NCI-H1694 treated with DMSO at 0.1 percent for 48 hours (cell line): ENCODE measurements at regions not wholly inside any gene's neighbourhood (a gene's known extent, or its start where the extent isn't known, plus 50 kb on each side); places are given as distances from the start of the nearest gene placed in this dataset.

Experiments used
- DNase-seq: peaks from one replicate; lab custom pipeline; 2025; lab: John Stamatoyannopoulos, UW

DNA sequence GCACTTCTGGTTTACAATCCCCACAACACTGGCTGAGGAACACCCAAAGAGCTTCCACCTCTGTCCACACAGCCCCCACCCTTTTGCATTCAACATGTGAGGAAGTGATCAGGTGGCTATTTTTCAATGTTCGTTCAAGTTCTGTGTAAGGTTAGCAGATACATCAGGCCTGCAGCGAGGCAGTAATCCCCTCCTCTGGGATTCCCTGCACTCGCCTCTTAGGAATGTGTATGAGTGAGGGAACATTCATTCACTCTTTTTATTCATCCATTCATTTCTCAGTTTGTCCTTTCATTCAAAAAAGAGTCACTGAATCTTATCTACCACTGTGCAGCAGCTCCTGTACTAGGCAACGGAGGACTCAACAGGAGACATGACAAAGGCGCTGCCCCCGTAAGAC lies 236.4 kb upstream of the PRDM1 start:
- no peak for DNase-seq

DNA sequence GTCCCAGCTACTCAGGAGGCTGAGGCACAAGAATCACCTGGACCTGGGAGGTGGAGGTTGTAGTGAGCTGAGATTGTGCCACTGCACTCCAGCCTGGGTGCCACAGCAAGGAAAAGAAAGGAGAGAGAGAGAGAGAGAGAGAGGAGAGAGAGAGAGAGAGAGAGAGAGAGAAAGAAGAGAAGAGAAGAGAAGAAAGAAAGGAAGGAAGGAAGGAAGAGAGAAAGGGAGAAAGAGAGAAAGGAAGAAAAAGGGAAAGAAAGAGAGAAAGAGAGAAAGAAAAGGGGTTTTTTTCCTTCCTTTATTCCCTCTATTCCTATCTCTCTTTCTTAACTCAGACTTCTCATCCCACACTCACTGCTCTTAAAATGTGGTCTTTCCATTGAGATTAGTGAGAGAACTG lies 238.7 kb upstream of the PRDM1 start:
- DNase-seq, result no peak

DNA sequence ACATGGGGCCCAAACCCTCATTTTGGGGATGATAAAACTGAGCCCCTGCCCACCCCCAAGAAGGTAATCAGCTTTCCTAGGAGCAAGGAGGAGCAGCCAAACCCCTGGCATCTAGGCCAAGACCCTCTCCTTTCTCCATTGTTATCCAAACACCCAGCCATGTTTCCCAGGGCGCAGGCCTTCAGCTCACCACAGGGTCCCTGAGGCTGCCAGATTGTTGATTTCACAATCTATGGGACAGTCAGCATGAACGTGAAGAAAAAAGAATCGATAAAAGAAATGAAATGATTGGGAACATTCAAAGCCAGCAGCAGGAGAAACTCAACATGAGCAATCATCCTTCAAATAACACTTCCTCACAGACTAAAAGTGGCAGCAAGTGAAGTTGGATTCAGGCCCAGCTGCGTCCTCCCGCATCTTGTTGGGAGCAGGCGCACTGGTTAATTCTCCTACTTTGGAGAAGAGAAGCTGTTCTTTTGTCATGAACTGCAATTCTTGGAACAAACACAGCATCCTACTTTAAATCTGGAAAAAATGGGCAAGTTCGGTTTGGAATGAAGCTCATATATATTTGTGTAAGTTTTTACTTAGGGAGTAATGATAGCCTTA lies 241.8 kb upstream of the PRDM1 start:
- no peak for DNase-seq

DNA sequence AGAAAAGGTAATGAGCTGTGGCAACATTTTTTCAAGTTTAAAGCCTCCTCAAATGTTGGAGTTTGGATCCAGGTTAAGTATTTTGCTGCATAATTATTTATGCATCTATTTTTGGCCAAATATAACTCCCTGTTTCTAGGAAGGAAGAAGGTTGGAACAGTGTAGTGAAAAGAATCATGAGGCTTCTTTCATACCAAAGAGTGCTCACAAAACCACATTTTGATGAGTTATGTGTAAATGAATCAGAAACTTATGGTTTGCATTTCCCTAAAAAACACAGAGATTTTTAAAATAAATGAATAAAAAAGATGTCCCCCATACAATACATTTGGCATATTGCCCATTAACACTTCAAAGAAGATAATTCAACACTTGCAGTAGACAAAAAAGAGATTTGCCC lies 246.9 kb upstream of the PRDM1 start:
- no peak for DNase-seq

DNA sequence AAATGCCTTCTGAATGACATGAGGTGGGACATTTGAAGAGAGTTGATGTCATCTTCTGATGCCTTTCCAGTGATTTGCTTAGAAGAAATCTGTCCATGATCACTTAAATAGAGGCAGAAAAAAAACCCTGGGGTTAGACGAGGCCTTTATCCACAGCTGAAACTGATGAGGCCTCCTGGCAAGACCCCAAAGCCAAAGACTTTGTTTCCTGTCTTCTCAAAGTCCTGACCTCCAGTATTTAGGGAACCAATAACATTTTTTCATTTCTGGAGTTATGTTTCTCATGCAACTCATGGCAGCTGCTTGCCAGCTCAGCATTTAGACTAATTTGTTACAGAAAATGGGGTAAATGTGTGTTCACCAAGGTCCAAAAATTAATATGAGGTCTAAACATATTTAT lies 248.0 kb upstream of the PRDM1 start:
- DNase-seq, result no peak

DNA sequence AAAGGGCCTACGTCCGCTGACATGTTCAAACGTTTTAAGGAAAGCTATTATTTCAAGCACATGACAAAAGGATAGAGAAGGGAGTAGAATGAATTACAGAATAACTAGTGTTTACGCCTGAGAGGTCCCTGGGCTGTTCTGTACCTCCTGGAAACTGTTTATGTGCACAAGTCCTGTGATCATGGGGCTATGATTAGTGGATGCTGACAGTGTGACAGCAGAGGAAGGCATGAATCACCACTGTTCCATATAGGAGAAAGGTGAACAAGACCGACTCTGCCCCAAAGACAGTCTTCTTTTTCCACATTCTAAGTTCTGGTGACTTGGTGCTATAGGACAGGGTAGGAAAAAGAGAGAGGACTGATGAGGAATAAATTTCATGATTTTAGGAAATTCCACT lies 249.2 kb upstream of the PRDM1 start:
- DNase-seq, result no peak

DNA sequence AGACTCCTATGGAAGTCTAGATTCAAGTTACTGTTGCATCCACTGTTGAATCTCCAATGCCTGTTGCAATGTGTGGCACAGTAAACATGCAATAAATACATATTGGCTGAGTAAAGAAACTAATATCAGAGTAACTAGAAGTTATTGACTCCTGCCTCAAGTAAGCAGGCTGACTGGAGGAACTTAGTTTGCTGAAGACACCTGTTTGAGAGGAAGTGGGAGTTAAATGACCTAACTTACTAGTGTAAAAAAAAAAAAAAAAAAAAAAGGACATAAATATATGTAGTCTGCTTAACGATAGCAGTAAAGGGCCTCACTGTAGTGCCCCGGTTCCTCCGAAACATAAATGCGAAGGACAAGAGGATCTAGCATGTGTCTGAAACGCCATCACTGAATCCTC lies 249.8 kb upstream of the PRDM1 start:
- no peak for DNase-seq

DNA sequence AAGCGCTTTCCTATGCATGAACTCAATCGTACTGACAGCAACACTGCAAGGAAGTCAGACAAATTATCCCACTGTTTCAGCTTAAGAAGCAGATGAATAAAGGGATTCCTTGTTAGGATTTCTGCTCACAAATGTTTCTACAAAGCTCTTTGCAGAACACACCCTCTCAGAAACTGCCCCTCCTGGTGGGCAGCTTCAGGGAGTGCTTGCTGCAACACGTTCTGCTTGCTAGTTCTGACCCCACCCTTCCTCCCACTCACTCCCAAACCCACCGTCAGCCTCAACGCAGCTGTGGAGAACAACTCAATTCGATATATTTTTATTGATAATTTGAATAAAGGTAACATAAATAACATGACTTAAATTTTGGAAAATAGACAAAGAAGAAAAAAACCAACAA lies 250.8 kb upstream of the PRDM1 start:
- DNase-seq, result no peak

DNA sequence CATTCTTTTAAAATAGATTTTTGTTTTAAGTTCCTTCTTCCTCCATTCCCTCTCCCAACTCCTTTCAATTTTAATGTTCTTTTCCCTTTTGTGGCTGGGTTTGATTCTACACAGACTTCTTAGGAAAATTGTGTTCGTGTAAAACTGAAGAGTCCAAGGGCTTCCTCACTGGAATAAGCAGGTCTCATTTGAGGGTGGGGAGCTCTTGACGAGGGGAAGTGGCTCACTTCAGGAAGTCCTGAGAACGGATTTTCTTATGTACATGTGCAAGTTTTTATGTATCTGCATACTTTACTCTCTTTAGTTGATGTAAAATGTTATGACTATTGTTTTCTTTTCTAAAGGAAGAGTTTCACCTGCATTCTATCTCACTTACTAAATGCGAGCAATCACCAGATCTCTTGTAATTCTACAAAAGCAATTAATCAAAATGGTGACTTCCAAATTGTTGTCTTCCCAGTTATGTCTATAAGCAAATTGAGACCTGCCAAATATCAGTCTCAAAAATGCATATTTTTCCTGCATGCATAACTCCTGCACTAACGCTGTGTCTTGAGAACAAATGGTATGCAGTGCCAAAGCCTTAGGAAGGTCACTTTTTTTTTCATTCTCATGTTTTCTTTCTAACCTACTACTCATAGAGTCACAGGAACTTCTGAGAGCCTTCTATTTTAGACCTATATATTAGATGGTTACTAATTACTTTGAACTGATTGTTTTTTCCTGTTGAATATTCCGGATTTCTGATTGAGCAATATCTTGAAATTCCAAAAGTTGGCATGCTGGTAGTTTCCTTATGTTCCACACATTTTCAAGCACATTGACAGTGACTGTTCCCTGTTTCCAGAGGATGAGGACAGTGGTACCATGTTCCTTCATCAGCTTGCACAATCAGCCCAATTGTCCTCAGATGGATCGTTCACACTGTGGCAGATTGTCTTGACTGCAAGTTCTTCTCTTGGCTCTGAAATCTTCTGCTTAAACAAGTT lies 251.9 kb upstream of the PRDM1 start:
- no peak for DNase-seq

DNA sequence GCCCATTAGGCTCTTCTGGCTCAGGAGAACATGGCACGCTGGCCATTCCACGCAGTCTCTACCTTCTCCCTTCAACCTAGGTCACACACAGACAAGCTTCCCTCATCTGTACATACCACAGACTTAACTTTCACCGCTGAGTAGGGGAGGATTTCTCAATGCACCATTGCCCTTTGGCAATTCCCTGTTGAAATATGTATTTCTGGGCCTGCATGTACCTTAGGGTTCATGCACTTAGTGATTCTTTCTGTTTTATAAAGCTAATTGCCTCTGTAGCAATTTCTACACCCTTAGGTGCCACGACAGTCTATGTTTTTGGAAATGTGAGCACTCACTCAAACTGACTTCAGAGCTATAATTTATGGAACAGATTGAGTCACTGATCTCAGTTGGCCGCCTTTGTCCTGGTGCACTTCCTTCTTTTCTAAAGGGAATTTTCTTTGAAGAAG lies 253.8 kb upstream of the PRDM1 start:
- DNase-seq, result no peak

DNA sequence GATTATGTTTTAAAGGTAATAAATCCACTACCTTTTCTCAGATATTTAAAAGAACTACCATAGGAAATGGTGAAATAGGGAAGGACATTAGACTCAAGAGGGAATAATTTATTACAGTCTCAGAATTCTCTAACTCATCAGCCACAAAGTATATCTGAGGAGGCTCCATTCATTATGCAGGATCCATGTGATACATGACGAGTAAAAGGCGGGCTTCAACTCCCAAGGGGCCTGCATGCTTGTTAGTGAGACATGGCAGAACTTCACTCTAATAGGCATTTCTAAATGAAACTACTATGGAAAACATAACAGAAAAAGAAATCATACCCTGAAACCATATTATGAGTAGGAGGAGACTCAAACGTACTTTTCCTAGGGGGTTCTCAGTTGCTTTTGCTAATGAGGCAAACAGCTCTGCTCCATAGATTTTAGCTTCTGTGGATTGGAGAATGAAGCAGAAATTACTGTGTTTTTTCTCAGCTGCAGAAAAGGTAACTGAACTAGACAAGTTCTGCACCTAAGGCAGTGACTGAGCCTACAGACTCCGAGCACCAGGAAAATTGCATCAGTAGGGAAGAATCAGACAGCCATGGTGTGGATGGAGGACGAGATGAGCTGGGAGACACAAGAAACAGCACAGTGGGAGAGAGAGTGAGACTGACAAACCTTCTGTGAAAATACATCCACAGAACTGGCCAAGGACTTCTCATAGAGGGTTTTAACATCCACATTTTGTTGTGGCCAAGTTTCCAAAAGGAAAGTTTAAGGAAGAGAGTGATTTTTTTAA lies 254.6 kb upstream of the PRDM1 start:
- DNase-seq, result no peak

DNA sequence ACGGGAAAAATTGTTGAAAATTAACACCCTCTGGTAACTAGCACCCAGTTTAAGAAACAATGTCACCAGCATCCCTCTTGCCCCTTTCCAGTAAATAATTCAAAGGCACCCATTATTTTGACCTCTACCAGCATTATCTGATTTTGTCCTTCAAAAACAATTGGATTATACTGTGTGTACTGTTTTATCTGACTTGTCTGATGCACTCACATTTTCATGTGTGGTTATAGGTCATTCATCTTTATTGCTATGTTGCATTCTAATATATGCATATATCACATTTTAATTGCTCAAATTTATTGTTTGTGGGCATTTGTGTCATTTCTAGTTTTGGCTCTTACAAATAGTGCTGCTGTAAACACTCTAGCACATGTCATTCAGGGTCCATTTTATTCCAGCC lies 260.9 kb upstream of the PRDM1 start:
- no peak for DNase-seq

DNA sequence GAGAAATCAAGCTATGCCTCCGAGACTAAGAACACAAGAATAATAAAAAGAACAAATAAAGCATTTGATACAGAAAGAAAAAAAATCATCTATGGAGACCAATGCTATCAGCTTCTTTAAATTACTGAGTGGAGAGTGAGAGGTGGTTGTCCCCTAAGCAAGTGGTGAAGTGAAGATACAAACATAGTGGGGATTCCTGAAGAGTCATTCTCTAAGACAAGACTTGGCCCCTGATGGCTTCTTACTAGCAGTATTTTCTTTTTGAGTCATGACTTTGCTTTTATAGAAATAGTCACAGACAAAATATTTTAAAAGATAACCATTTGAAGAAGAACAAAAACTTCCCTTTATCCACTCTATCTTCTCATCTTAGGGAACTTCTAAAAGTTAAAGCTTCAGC lies 261.4 kb upstream of the PRDM1 start:
- no peak for DNase-seq

DNA sequence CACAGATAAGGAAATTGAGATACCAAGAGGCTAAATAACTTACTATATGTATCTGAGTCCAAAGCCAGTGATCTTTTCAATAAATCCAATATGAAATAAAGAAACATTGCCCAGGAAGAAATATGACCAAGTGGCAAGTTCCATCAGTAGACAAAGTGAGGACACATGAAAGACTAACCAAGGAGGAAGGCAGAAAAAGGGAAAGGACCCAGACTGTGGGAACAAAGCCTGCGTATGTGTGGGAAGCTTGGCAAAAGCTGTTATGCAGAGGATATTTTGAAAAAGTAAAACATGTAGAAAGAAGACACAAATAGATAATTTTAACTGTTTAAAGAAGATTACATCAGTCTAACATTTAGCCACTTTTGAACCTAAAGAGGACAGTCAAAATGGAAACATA lies 264.4 kb upstream of the PRDM1 start:
- no peak for DNase-seq

DNA sequence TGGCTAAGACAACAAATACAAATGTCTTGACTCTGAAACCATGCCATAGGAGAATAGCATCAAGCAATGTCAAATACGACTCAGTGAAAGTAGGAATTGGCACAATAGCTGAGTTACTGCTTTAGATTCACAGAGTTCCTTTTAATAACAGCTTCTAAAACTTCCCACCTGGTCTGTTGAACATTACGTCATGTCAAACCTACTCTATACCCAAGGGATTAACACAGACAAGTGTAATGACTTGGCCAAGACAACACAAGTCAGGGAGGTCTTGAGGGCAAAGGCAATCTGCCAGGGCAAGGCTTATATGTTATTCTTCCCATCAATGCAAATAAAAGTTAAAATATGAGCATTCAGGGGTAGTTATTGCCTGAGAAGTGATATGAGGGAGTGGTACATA lies 265.1 kb upstream of the PRDM1 start:
- DNase-seq, result no peak

DNA sequence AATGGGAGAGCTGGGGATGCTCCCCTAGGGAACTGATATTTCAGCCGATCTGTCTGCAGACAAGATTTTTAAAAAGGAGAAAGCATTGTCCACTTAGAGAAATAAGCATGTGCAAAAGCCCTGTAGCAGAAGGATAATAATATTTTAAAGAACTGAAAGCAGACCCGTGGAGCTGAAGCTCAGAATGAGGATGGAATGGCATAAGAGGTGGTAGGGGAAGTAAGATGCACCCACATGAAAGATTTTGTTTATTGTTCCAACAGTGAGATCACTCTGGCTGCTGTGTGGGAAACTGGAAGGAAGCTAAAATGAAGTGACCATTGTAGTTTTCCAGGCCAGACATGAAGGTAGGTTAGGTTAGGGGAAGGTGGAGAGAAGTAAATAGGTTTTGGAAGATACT lies 266.4 kb upstream of the PRDM1 start:
- DNase-seq, result no peak

DNA sequence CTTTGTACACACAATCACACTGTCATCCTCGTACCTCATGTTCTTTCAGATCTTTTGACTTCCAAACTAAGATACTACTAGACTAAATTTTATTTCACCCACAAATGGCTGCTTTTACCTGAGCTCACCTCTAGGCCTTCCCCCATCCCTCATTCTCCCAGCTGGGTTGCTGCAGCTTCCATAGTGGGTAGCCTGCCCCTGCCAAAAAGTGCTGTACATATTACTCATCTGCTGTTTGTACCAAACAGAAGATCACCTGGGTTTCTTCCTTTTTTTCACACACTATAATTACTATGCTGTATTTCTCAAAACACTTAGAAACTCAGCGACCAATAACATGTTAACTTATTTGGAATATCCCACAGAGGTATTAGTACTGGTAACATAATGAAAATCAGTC lies 267.6 kb upstream of the PRDM1 start:
- DNase-seq, result no peak

DNA sequence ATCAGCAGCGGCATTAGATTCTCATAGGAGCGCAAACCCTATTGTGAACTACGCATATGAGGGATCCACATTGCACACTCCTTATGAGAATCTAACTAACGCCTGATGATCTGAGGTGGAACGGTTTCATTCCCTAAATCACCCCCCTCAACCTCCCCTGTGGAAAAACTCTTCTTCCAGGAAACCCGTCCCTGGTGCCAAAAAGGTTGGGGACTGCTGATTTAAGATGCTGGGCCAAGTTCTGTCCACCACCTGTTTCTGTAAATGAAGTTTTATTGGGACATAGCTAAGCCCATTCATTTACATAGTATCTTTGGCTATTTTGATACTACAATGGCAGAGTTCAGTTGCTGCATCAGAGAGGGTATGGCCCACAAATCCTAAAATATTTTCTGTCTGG lies 268.2 kb upstream of the PRDM1 start:
- DNase-seq, result no peak

DNA sequence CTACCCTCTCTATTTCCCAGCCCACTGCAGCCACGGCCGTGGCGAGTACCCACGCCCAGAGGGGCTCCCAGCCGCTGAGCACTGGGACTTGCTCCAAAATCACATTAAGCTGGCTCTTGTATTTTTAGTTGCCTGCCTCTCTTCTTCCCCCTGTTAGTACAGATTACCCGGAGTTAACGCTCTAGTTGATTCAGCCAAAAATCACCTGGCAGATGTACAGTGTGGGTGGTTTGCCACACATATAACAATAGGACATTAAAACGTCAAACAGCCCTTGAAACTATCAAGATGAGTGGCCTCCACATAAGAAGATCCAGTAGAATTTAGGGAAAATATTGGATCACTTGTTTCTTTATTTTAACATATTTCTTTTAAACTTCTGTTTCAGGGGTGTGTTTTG lies 268.8 kb upstream of the PRDM1 start:
- DNase-seq, result peak; percentile 85

DNA sequence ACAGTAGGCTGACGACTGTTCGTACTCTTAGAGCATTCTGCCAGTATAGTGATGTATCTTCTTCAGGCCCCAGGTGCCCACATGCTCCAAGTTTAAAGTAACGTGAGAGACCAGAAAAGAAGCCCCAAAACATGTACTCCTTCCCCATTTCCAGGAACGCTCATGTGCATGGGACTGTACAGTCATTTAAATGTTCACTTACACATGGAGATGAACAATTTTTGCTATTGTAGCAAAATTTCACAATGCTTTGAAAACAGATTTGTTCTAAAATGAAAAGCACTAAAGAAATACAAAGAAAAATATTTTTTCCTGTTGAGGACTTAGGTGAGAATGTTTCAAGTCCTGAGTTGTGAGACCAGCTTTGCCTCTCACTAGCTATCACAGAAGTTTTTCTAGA lies 269.3 kb upstream of the PRDM1 start:
- DNase-seq, result no peak

DNA sequence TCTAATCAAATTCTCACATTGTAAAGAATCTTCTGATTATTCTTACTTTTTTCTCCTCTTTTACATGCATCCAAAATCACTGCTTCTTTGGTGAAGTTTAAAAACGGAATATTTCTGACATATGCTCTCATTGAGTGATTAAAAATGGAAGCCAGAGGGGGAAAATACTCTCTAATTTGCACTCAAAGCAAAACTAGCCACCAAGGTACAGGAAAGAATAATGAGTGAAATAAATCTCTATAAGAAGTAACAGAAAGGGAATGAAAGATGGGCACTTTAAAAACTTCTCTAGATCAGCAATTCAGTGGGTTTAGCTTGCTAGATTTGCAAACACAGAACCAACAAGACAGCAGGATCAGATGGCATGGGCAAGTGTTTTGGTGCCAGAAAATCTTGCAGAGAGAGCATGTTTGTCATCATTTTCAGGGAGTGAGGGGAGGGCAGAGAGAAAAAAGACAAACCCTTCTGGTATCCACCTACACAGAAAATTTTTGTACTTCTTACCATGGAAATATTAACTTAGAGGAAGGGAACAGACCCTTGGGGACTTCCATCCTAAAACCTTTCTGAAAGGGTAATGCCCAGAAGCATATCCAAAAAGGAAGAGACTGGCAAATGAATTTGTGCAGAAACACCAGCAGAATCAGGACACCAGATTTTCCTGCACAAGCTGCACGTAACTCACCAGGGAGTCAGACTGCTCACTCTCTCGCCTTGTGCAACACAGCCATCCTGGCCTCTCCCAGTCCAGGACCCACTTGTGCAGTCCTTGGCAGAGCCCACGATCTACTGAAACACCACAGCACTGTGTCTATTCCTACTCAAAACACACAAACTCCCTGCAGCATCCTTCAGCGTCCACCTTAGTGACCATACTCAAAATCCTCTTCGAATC lies 270.2 kb upstream of the PRDM1 start:
- DNase-seq, result peak; percentile 78
